ENCODE measurements at regions not wholly inside any gene's neighbourhood (a gene's known extent, or its start where the extent isn't known, plus 50 kb on each side); places are given as distances from the start of the nearest gene placed in this dataset.

DNA sequence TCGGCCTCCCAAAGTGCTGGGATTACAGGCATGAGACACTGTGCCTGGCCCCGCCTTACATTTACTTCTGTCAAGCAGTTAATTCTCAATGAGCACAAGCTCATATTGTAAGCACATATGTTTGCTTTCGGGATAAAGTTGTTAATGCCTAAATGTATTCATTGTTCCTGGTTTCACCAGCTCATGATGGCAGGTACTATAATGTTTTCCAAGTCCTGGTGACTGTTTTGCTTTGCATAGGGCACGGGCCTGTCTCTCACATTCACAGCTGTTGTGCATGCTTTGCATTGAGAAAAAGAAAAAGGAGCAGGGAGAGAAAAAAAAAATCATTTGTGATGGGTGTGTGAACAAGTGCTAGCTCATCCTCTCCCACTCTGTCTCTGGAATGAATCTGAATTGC, 661.2 kb upstream of the TENM3 start:
- DNase-seq, result no peak

DNA sequence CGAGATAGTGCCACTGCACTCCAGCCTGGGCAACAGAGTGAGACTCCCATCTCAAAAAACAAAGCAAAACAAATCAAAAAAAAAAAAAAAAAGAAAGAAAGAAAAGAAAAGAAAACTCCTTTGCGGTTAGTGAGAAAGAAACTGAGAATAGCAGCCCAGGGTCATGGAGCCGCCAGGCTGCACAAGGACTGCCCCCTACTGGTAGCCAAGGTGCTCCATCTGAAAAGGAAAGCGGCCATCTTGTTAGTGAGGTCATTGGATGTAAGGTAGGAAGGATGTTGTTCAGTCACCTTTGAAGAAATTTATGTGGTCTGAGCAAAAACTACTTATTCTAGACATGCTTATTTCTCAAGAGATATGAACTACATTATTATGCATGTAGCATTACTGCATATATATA, 660.6 kb upstream of the TENM3 start:
- no peak for DNase-seq

GRCh38 chr4:181588733-181589302, 654.4 kb upstream of the TENM3 start:
- no peak for DNase-seq

DNA sequence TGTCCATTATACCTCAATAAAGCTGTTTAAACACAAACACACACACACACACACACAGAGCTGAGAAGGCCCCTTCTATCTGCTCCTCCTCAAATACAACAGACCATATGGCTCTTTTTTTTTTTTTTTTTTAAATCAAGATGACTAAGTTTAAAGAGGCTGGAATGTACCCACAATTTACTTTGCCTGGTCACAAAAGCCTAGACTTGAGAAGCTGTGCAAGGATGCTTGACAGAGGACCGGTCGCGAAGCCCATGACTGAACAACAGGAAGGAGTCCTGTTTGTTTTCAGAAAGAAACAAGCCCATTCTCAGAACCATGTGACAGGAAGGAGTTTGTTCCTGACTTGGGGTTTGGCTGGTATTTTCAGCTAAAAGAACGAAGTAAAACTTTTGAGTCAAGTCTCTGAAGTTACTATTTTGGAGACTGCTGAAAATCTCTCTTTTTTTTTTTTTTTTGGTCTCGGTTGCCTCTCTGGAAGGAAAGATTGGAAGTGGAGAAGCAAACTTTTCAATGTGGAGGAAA, 650.9 kb upstream of the TENM3 start:
- no peak for DNase-seq

DNA sequence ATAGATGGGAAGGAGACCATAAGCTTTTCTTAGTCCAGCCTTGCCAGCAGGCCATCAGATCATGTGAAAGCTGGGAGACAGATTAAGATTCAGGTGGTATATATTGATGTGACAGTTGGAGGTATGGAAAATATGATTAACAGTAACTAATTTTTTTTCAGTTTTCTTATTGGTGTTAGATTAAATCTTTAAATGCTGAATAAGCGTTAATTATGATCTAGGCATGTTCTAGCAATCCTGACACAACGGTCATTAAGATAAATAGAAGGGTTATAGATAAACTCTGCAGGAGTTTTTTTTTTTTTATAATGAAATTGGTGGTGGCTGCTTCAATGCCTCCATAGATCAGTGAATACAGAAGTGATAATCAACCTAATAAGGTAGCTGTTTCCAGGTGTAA, 649.5 kb upstream of the TENM3 start:
- no peak for DNase-seq

DNA sequence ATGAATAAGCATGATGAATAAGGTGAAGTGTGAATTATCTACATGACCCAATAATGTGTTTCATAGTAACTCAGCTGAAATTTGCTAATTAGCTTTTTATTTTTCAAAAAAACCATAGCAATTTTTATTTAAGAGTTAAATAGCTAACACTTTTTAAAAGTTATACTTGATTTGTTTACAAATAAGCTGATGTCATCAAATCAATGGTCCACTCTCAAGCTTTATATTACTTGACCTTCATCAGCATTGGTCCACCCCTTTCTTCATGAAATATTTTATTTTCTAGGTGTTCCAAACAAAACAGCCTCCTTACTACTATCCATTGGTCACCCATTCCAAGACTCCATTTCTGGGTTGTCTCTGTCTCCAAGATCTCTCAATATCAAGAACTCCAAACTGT, 649.0 kb upstream of the TENM3 start:
- no peak for DNase-seq

- DNase-seq, result no peak
Measured at GRCh38 chr4:181595716-181596115, 647.5 kb upstream of the TENM3 start.

DNA sequence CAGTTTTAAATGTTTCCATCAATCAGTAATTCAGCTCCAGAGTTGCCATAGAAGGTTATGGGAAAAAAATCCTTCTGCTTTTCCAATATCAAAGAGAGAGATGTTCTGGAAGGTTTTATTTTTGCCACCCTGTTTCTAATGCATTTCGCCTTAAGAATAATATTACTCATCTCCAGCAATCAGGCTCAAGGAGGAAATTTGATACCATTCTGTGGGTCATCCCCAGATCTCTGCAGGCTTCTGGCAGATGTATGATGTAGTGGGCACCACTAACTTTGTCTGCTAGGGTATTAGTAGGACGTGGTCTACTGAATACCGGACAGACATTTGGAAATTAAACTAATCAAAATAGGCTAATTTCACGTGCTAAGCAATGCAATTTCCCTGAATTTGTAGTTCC, 645.4 kb upstream of the TENM3 start:
- DNase-seq, result no peak

GRCh38 chr4:181599134-181599533, 644.1 kb upstream of the TENM3 start:
- DNase-seq, result no peak

GRCh38 chr4:181601103-181601502, 642.1 kb upstream of the TENM3 start:
- no peak for DNase-seq

- no peak for DNase-seq
Measured at GRCh38 chr4:181604546-181604945, 638.7 kb upstream of the TENM3 start.

GRCh38 chr4:181606300-181606699, 636.9 kb upstream of the TENM3 start:
- DNase-seq, result no peak

- DNase-seq, result no peak
Measured at GRCh38 chr4:181608181-181608580, 635.0 kb upstream of the TENM3 start.

DNA sequence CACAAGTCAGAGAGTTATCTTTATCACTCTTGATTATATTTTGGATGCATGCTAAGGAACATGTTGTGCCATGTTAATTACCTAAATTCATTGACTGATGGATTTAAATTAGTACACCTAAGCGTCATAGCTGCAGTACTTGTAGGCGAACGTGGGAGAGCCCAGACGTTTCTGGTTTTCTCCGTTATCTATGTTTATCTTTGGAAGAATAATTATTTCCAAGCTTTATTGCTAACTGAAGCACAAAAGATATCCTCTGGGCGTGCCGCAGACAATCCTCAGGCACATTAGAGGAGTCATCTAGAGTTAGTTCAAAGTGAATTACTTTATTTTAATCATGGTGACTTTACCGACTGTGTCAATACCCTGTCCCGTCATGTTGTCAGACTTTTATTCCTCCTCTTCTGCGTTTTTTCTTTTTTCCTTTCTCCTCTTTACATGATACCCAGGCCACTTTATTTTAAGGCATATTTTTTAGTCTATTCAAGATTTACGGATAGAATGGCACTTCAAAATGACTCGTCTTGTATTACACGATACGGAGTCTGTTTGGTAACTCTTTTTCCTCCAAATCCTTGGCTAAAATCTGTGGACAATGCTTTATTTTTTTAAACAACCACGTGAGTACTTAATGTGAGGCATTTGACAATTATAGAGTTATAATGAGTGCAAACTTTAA, 632.0 kb upstream of the TENM3 start:
- no peak for DNase-seq

GRCh38 chr4:181611946-181612600, 631.1 kb upstream of the TENM3 start:
- no peak for DNase-seq

DNA sequence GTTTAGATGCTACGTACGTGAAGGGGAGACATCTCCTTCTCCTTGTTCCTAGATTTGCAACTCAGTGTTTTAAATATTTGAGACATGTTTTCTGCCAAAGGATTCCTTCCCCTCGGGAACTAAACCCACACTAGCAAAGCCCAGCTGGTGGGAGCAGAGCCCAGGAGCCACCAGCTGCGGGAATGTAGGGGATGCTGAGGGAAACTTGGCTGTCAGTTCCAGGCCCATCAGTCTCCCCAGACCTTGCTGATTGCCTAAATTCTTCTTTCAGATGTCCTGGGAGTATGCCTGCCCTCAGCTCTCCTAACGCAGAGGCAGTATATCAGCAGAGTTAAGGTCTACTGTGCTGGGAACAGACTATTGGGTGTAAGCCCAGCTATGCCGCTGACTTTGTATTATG, 630.0 kb upstream of the TENM3 start:
- no peak for DNase-seq

- no peak for DNase-seq
Measured at GRCh38 chr4:181618038-181618618, 625.1 kb upstream of the TENM3 start.

DNA sequence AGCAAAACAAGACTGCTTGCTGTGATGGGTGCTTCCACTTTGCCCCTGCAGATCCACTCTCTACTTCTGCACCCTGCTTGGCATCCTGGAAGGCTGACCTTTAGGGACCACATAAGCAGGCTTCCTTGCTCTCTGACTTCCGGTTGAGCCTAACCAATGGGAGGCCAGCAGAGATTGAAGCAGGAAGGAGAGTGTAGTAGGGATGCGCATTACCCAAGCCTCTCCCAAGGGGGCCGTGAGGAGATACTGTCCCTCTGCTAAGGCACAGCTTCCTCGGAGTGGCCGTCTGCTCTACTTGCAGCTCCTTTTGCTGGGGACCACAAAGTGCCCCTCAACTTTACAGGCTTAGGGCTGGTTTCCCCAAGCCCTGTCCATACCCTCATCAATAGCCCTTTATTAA, 624.3 kb upstream of the TENM3 start:
- DNase-seq, result no peak

DNA sequence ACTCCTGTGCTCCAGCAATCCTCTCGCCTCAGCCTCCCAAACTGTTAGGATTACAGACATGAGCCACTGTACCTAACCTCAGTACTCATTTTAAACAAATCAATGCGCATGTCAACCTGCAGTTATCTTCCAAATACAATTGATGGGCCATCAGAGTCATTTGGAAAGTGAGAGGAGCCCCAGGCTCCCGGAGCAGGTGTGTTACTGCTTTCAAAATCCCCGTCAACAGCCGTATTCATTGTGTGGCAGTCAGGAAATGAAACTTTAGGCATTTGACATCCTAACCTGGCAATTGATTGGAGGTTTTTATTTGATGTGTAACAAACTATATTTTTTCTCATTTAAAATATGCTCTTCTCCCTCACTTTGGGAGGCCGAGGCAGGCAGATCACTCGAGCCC, 623.6 kb upstream of the TENM3 start:
- no peak for DNase-seq

GRCh38 chr4:181637186-181638105, 605.8 kb upstream of the TENM3 start:
- no peak for DNase-seq

DNA sequence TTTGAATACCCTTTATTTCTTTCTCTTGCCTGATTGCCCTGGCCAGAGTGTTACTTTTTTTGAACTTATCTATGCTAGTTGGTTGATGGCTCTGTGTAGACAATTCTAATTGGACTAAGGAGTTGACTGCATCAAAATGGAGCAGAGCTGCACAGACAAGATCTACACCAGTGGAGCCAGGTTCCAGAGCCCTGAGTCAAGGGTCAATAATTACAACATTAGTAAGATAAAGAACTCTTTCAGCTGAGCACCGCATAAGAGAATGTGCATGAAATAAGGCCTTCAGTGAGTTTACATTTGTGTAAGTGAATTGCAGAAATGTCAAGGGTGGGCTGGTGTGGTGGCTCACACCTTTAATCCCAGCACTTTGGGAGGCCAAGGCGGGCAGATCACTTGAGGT, 599.7 kb upstream of the TENM3 start:
- no peak for DNase-seq

GRCh38 chr4:181645489-181645888, 597.7 kb upstream of the TENM3 start:
- DNase-seq, result no peak

DNA sequence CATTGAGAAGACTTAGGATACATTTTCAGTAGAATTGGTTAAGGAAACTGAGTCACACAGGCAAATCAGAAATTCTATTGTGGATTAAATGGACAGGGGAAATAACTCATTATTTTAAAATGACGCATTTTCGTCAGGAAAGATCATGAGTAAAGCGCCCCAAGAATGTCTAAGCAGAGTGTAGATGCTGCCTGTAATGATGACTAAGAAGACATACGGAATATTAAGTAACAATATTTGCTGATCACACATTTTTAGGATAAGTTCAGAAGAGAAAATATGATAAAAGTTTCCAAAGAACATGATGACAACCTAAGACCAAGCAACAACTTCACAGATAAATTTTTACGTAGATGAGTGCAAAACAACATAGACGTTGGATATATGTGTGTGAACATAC, 596.3 kb upstream of the TENM3 start:
- DNase-seq, result no peak
